NCI-H2171 treated with DMSO at 0.1 percent for 48 hours (cell line): ENCODE measurements at regions not wholly inside any gene's neighbourhood (a gene's known extent, or its start where the extent isn't known, plus 50 kb on each side); places are given as distances from the start of the nearest gene placed in this dataset.

ENCODE experiments used
- DNase-seq: peaks from one replicate; lab custom pipeline; 2025; lab: John Stamatoyannopoulos, UW

DNA sequence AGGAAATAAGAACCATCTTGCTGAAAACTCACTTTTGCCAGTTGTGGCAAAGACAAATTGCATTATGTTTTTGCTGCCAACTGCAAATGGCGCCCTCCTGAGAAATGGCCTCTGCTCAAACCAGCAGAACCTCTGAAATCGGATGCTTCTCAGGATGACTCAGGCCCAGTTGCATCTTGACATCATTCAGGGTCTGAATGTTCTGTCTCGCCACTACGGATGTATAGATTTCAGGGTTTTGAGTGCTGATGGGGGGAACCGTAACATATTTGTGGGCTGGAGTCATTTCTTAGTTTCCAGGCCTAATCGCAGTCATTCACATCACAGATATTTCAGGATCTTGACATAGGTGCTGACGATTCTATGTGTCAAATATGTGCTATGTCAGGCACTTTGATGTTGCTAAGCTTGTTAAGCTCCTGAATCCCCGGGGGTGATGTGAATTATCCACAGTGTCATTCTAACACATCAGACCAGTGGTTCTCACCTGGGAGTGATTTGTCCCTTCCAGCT is 207.1 kb downstream of the NFATC2 start:
- no peak for DNase-seq

DNA sequence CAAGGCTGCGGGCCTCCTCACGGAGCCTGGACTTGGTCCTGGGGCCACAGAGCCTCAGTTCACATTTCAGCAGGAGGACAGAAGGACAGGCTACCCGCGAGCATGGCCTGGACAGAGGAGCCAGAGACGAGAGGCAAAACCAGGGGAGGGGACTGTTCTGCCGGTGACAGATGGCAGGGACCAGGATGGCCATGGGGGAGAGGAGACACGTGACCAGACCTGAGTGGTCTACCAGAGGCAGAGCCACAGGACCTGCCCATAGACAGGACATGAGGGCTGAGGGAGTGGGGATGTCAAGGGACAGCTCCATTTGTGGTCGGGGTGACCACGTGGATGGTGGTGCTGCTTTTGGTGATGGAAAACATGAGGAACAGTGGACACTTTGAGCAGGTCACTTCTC is 207.9 kb downstream of the NFATC2 start:
- no peak for DNase-seq

GRCh38 chr20:51333971-51334370 is 208.5 kb downstream of the NFATC2 start:
- no peak for DNase-seq

DNA sequence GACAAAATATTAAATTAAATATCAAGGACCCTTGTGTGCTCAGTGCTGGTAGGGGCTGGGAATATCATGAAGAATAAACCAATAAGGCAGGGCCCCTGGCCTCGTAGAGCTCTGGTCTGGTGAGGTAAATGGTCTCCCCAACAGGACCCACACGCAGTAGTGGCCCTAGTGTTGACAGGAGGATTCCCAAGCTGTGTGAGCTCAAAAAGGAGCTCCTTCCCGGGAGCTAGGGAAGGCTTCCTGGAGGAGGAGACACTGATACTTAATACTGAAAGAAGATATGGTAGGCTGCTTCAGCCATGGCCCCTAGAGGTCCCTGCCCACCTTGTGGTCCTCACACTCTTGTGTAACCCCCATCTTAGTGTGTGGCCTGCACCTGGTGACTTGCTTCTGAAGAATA is 209.1 kb downstream of the NFATC2 start:
- DNase-seq: no peak

GRCh38 chr20:51331481-51331880 is 211.0 kb downstream of the NFATC2 start:
- no peak for DNase-seq

DNA sequence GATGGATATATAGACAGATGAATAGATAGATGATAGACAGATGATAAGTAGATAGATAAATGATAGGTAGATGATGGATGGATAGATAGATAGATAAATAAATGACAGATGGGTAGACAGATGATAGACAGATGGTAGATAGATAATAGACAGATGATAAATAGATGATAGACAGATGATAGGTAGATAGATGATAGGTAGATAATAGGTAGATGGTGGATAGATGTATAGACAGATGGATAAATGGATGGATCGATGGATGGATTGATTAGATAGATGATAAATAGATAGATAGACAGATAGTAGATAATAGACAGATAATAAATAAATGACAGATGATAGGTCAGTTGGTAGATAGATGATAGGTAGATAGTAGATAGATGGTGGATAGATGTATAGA is 212.7 kb downstream of the NFATC2 start:
- no peak for DNase-seq

DNA sequence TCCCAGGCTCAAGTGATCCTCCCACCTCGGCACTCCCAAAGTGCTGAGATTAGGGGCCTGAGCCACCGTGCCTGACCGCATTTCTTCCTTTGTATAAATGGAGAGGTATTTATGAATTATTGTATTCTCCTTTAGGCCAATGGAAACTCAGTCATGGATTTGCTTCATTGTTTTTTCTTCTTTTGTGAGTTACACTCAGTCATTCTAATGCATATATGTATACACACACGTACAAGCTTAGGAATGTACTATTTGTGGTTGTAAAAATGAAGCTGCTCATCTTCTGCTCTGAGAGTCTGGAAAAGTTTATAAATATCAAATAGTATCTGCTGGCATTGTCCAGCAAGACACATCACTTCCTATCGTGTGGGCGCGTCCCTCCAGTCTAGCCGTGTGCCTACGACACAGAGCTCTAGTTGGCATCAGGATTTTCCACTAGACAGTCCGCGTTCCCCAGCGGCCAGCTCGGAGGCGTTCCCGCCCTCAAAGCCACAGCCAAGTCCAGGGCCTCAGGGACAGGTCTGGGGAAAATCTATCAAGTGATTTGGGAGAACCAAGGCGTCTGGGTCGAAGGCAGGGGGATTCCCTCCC is 215.2 kb downstream of the NFATC2 start:
- no peak for DNase-seq

GRCh38 chr20:51326201-51326819 is 216.2 kb downstream of the NFATC2 start:
- peak; percentile 7 for DNase-seq

DNA sequence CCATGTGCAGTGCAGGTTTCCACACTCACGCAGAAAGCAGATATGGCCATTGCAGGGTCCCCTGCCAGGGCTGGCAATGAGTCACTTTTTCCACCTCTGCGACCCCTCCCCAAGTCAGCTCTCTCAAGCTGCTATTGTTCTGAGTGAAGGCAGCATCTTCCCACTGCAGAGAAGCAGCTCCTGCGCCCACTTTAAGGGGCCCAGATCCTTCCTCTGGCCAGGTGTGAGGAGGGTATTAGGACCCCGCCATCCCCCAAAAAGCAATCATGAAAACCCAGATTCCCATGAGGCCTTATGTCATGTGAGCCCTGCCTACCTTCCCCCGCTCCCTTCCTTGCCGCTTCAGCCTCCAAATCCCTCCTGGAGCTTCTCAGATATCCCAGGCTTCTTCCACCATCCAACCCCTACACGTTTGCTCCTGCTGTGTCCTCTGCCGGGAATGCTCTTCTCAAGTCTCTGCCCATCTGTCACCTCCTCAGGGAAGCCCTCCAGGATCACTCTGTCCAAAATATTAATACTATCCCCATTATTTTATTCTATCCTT is 220.3 kb downstream of the NFATC2 start:
- DNase-seq: no peak

GRCh38 chr20:51321343-51322163 is 221.0 kb downstream of the NFATC2 start:
- DNase-seq: no peak

GRCh38 chr20:51319522-51319921 is 223.0 kb downstream of the NFATC2 start:
- DNase-seq: no peak

DNA sequence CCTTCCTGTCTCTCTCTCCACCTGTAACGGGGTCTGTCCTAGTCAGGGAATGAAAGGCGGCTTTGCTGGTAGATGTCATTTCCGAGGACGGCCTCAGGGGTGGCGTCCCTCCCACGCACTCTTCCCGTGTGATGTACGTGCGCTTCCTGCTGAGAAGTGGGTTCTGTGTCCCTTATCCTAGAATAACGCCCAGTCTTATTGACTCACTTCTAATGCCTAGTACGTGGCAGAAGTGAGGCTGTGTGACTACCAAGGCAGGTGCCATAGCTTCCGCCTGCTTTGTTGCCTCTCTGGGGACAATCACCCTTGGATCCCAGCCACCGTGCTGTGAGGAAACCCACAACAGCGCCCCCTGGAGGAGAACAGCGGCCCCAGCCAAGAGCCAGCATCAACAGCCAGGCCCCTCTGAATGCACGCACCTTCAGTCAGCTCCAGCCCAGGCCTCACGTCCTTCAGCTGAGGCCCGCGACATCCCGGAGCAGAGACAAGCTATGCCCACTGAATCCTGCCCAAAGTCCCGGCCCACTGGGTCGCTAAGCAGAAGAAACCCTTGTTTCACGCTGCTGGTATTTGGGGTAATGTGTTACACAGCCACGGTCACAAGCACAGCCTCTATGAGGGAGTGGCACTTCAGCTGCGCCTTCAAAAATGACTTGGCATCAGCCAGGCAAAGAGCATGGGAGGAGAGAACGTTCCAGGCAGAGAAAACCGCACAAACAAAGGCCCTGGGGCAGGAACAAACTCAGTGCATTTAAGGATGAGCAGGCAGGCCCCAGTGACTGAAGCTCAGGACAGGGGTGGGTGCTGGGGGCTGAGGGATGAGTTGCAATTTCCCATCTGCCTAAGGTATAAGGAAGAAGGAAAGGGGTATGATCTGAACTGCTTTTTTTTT is 224.2 kb downstream of the NFATC2 start:
- peak; percentile 21 for DNase-seq

GRCh38 chr20:51315390-51315789 is 227.1 kb downstream of the NFATC2 start:
- DNase-seq: no peak

- DNase-seq: no peak
These were observed 229.1 kb downstream of the NFATC2 start for GRCh38 chr20:51313358-51313827.

GRCh38 chr20:51312480-51312783 is 230.1 kb downstream of the NFATC2 start:
- DNase-seq: no peak

DNA sequence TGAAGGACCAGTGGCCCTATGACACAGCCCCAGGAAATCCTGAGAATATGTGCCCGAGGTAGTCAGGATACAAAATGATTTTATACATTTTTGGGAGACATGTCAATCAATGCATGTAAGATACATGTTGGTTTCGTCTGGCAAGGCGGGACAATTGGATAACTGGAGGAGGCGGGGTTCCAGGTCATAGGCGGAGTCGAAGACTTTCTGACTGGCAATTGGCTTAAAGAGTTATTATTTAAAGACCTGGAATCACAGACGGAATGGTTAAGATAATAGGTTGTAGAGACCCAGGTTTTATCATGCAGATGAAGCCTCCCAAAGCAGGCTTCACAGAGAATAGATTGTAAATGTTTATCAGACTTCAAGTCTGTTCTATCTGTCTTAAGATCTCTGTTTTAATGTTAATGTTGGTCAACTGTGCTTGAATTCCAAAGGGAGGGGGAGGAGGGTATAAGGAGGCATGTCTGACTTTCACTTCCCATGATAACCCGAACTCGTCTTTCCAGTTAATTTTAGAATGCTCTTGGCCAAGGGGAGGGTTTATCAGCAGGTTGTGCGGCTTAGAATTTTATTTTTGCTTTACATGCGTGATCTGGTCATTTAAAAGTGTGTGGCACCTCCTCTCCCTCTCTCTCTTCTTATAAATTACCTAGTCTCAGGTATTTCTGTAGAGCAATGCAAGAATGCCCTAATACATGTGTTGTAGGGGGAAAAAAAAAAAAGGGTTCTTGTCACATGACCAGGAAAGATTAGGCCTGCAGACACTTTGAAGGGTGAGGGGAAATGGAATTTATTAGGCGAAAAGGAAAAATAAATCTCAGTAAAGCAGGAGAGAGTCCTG is 230.7 kb downstream of the NFATC2 start:
- DNase-seq: no peak

DNA sequence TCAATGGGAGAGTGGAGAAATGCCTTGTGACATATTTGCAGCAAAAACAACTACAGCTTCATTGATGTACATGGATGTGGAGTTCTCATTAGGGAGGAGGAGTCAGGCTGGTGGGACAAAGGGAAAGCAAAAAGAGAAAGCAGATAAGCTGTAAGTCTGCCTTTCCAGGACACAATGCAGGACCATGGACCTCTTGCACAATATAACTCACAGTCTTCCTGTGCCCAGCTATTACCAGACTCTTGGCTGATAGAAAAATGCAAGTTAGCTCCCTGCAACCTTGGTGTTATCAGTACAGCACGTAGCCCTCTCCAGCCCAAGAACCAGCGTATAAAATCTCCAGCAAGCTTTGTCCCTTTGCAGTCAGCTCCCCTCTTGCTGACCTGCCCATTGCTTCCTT is 232.3 kb downstream of the NFATC2 start:
- DNase-seq: no peak

GRCh38 chr20:51309128-51309527 is 233.4 kb downstream of the NFATC2 start:
- no peak for DNase-seq

GRCh38 chr20:51306521-51307358 is 235.8 kb downstream of the NFATC2 start:
- DNase-seq: peak; percentile 78

GRCh38 chr20:51306081-51306480 is 236.4 kb downstream of the NFATC2 start:
- no peak for DNase-seq
